Activated naive CD4-positive, alpha-beta T cell treated with anti-CD3 and anti-CD28 coated beads, Interleukin-2, amount 50 U/mL, for 24 hours (primary cell): ENCODE measurements at regions not wholly inside any gene's neighbourhood (a gene's known extent, or its start where the extent isn't known, plus 50 kb on each side); places are given as distances from the start of the nearest gene placed in this dataset.

Source experiments
- H3K27ac Mint-ChIP-seq: one replicate; pipeline ENCODE4 v1.8.0; 2021; ENCODE audit warnings: mild to moderate bottlenecking, mixed read lengths
- H3K27me3 Mint-ChIP-seq: one replicate; pipeline ENCODE4 v1.8.0; 2021; ENCODE audit warnings: mixed read lengths
- H3K36me3 Mint-ChIP-seq: one replicate; pipeline ENCODE4 v1.8.0; 2021; ENCODE audit warnings: mixed read lengths
- H3K4me1 Mint-ChIP-seq: one replicate; pipeline ENCODE4 v1.8.0; 2021; ENCODE audit warnings: mixed read lengths
- H3K4me3 Mint-ChIP-seq: one replicate; pipeline ENCODE4 v1.8.0; 2021; ENCODE audit warnings: mild to moderate bottlenecking, mixed read lengths
- H3K9me3 Mint-ChIP-seq: one replicate; pipeline ENCODE4 v1.8.0; 2021; ENCODE audit warnings: mixed read lengths

GRCh38 chr1:106817575-106817974 is 238.9 kb upstream of the PRMT6 start:
- Mint-ChIP-seq H3K4me1 (no peaks in the 10 kb centered on the region), H3K27me3 (no peaks in the 10 kb centered on the region), H3K27ac (no peak overlapping the region), H3K4me3 (no peak overlapping the region), H3K36me3 (no peaks in the 10 kb centered on the region), H3K9me3 (peaks cover 8% of the 10 kb centered on the region)

GRCh38 chr1:106831511-106831910 is 225.0 kb upstream of the PRMT6 start:
- H3K4me3 Mint-ChIP-seq = no peak overlapping the region
- no peak overlapping the region for H3K27ac Mint-ChIP-seq
- no peaks in the 10 kb centered on the region for H3K36me3 Mint-ChIP-seq
- no peaks in the 10 kb centered on the region for H3K27me3 Mint-ChIP-seq
- H3K4me1 Mint-ChIP-seq = no peaks in the 10 kb centered on the region
- H3K9me3 Mint-ChIP-seq = peaks cover 12% of the 10 kb centered on the region

GRCh38 chr1:106836708-106837107 is 219.8 kb upstream of the PRMT6 start:
- H3K4me3 Mint-ChIP-seq = no peak overlapping the region
- no peaks in the 10 kb centered on the region for H3K4me1 Mint-ChIP-seq
- H3K27me3 Mint-ChIP-seq = no peaks in the 10 kb centered on the region
- H3K27ac Mint-ChIP-seq = no peak overlapping the region
- peaks cover 6% of the 10 kb centered on the region for H3K9me3 Mint-ChIP-seq
- H3K36me3 Mint-ChIP-seq = no peaks in the 10 kb centered on the region

- no peaks in the 10 kb centered on the region for H3K36me3 Mint-ChIP-seq
- no peak overlapping the region for H3K27ac Mint-ChIP-seq
- H3K27me3 Mint-ChIP-seq = peaks cover 1% of the 10 kb centered on the region
- H3K4me3 Mint-ChIP-seq = no peak overlapping the region
- H3K4me1 Mint-ChIP-seq = no peaks in the 10 kb centered on the region
- H3K9me3 Mint-ChIP-seq = no peaks in the 10 kb centered on the region
Observed at GRCh38 chr1:106843518-106843917, 213.0 kb upstream of the PRMT6 start.

GRCh38 chr1:106846656-106847055 is 209.8 kb upstream of the PRMT6 start:
- Mint-ChIP-seq H3K4me1 (no peaks in the 10 kb centered on the region), H3K36me3 (no peaks in the 10 kb centered on the region), H3K9me3 (no peaks in the 10 kb centered on the region), H3K27me3 (peaks cover 1% of the 10 kb centered on the region), H3K27ac (no peak overlapping the region), H3K4me3 (no peak overlapping the region)

GRCh38 chr1:106861110-106861509 is 195.4 kb upstream of the PRMT6 start:
- H3K9me3 Mint-ChIP-seq = peaks cover 3% of the 10 kb centered on the region
- H3K27me3 Mint-ChIP-seq = no peaks in the 10 kb centered on the region
- H3K4me1 Mint-ChIP-seq = no peaks in the 10 kb centered on the region
- H3K36me3 Mint-ChIP-seq = no peaks in the 10 kb centered on the region
- H3K27ac Mint-ChIP-seq = no peak overlapping the region
- no peak overlapping the region for H3K4me3 Mint-ChIP-seq

GRCh38 chr1:106868828-106869227 is 187.6 kb upstream of the PRMT6 start:
- Mint-ChIP-seq H3K36me3 (no peaks in the 10 kb centered on the region), H3K4me3 (no peak overlapping the region), H3K4me1 (no peaks in the 10 kb centered on the region), H3K27me3 (no peaks in the 10 kb centered on the region), H3K27ac (no peak overlapping the region), H3K9me3 (peaks cover 28% of the 10 kb centered on the region)

GRCh38 chr1:106875622-106876021 is 180.9 kb upstream of the PRMT6 start:
- Mint-ChIP-seq H3K4me1 (no peaks in the 10 kb centered on the region), H3K36me3 (no peaks in the 10 kb centered on the region), H3K4me3 (no peak overlapping the region), H3K27ac (no peak overlapping the region), H3K27me3 (no peaks in the 10 kb centered on the region), H3K9me3 (peaks cover 25% of the 10 kb centered on the region)

GRCh38 chr1:106876384-106876783 is 180.1 kb upstream of the PRMT6 start:
- no peaks in the 10 kb centered on the region for H3K4me1 Mint-ChIP-seq
- H3K36me3 Mint-ChIP-seq = no peaks in the 10 kb centered on the region
- no peak overlapping the region for H3K4me3 Mint-ChIP-seq
- H3K27me3 Mint-ChIP-seq = no peaks in the 10 kb centered on the region
- H3K9me3 Mint-ChIP-seq = peaks cover 25% of the 10 kb centered on the region
- H3K27ac Mint-ChIP-seq = no peak overlapping the region

- Mint-ChIP-seq H3K27ac (no peak overlapping the region), H3K36me3 (no peaks in the 10 kb centered on the region), H3K27me3 (peaks cover 1% of the 10 kb centered on the region), H3K4me1 (no peaks in the 10 kb centered on the region), H3K4me3 (no peak overlapping the region), H3K9me3 (peaks cover 15% of the 10 kb centered on the region)
Observed at GRCh38 chr1:106879538-106879937, 176.9 kb upstream of the PRMT6 start.

- no peaks in the 10 kb centered on the region for H3K4me1 Mint-ChIP-seq
- no peaks in the 10 kb centered on the region for H3K36me3 Mint-ChIP-seq
- no peak overlapping the region for H3K27ac Mint-ChIP-seq
- H3K4me3 Mint-ChIP-seq = no peak overlapping the region
- peaks cover 1% of the 10 kb centered on the region for H3K27me3 Mint-ChIP-seq
- H3K9me3 Mint-ChIP-seq = peaks cover 13% of the 10 kb centered on the region
Observed at GRCh38 chr1:106880226-106880625, 176.2 kb upstream of the PRMT6 start.

GRCh38 chr1:106883208-106883607 is 173.3 kb upstream of the PRMT6 start:
- Mint-ChIP-seq H3K4me3 (no peak overlapping the region), H3K27me3 (peaks cover 1% of the 10 kb centered on the region), H3K36me3 (no peaks in the 10 kb centered on the region), H3K9me3 (peaks cover 13% of the 10 kb centered on the region), H3K27ac (no peak overlapping the region), H3K4me1 (no peaks in the 10 kb centered on the region)

- Mint-ChIP-seq H3K9me3 (peaks cover 5% of the 10 kb centered on the region), H3K4me1 (no peaks in the 10 kb centered on the region), H3K27me3 (no peaks in the 10 kb centered on the region), H3K27ac (no peak overlapping the region), H3K36me3 (no peaks in the 10 kb centered on the region), H3K4me3 (no peak overlapping the region)
Observed at GRCh38 chr1:106889059-106889458, 167.4 kb upstream of the PRMT6 start.

- Mint-ChIP-seq H3K27me3 (no peaks in the 10 kb centered on the region), H3K4me1 (no peaks in the 10 kb centered on the region), H3K36me3 (no peaks in the 10 kb centered on the region), H3K4me3 (no peak overlapping the region), H3K27ac (no peak overlapping the region), H3K9me3 (peaks cover 5% of the 10 kb centered on the region)
Observed at GRCh38 chr1:106889583-106889982, 166.9 kb upstream of the PRMT6 start.

- Mint-ChIP-seq H3K4me3 (no peak overlapping the region), H3K9me3 (peaks cover 8% of the 10 kb centered on the region), H3K36me3 (no peaks in the 10 kb centered on the region), H3K4me1 (no peaks in the 10 kb centered on the region), H3K27ac (no peak overlapping the region), H3K27me3 (no peaks in the 10 kb centered on the region)
Observed at GRCh38 chr1:106897976-106898375, 158.5 kb upstream of the PRMT6 start.

GRCh38 chr1:106899644-106900043 is 156.8 kb upstream of the PRMT6 start:
- Mint-ChIP-seq H3K4me1 (no peaks in the 10 kb centered on the region), H3K9me3 (peaks cover 10% of the 10 kb centered on the region), H3K4me3 (no peak overlapping the region), H3K27me3 (no peaks in the 10 kb centered on the region), H3K36me3 (no peaks in the 10 kb centered on the region), H3K27ac (no peak overlapping the region)

GRCh38 chr1:106907795-106908194 is 148.7 kb upstream of the PRMT6 start:
- H3K4me3 Mint-ChIP-seq = no peak overlapping the region
- peaks cover 13% of the 10 kb centered on the region for H3K9me3 Mint-ChIP-seq
- H3K4me1 Mint-ChIP-seq = no peaks in the 10 kb centered on the region
- no peaks in the 10 kb centered on the region for H3K36me3 Mint-ChIP-seq
- H3K27me3 Mint-ChIP-seq = peaks cover 1% of the 10 kb centered on the region
- no peak overlapping the region for H3K27ac Mint-ChIP-seq
